SK-N-SH treated with all-trans-retinoic acid at 6 μM for 48 hours (cell line): ENCODE measurements at regions not wholly inside any gene's neighbourhood (a gene's known extent, or its start where the extent isn't known, plus 50 kb on each side); places are given as distances from the start of the nearest gene placed in this dataset.

ENCODE experiments used
- OSR1 ChIP-seq: fragments of 250-450 bp; sonication (Bioruptor Pico); IDR thresholded peaks from 2 replicates; pipeline ENCODE4 v1.8.0; 2022; ENCODE audit warnings: moderate library complexity, mild to moderate bottlenecking, inconsistent platforms
- PATZ1 ChIP-seq: fragments of 250-450 bp; sonication (Bioruptor Pico); IDR thresholded peaks from 2 replicates; pipeline ENCODE4 v1.8.0; 2020; ENCODE audit warnings: mild to moderate bottlenecking, moderate library complexity, borderline replicate concordance
- RARB ChIP-seq: fragments of 250-450 bp; sonication (Bioruptor Pico); IDR thresholded peaks from 2 replicates; pipeline ENCODE4 v1.8.0; 2021; ENCODE audit warnings: mild to moderate bottlenecking, moderate library complexity
- ZNF70 ChIP-seq: fragments of 450-650 bp; formaldehyde crosslinking; IDR thresholded peaks from 2 replicates; pipeline ENCODE4 v1.5.0; 2020; ENCODE audit warnings: mild to moderate bottlenecking, moderate library complexity
- ZNF8 ChIP-seq: fragments of 450-650 bp; formaldehyde crosslinking; IDR thresholded peaks from 2 replicates; pipeline ENCODE4 v1.5.0; 2020; ENCODE audit warnings: mild to moderate bottlenecking, moderate library complexity

GRCh38 chr2:221972813-221973478 is 325.9 kb downstream of the PAX3 start:
- TF ChIP-seq RARB (CRISPR knock-in tag) (no peak), ZNF70 (CRISPR knock-in tag) (no peak), OSR1 (CRISPR knock-in tag) (no peak), ZNF8 (CRISPR knock-in tag) (no peak), PATZ1 (CRISPR knock-in tag) (no peak)
